H7 (cell line): ENCODE measurements at regions not wholly inside any gene's neighbourhood (a gene's known extent, or its start where the extent isn't known, plus 50 kb on each side); places are given as distances from the start of the nearest gene placed in this dataset.

Source experiments
- DNase-seq: peaks from one replicate; pipeline ENCODE4 v3.0.0; 2012
- H3K27me3 ChIP-seq: 2 replicates; pipeline ENCODE4 v1.6.0; 2011; ENCODE audit warnings: mild to moderate bottlenecking, low read length; ENCODE audit not compliant: control insufficient read depth, insufficient read depth
- H3K36me3 ChIP-seq: replicated peaks from 2 replicates; pipeline ENCODE4 v1.5.1; 2011; ENCODE audit warnings: low read length; ENCODE audit not compliant: control insufficient read depth, insufficient read depth
- H3K4me3 ChIP-seq: 2 replicates; pipeline ENCODE4 v1.5.1; 2011; ENCODE audit warnings: low read depth, mild to moderate bottlenecking, control low read depth, low read length, moderate library complexity; ENCODE audit not compliant: insufficient read depth

GRCh38 chr11:134524896-134525845 is 113.1 kb upstream of the B3GAT1 start:
- no peak for DNase-seq
- Histone ChIP-seq H3K4me3 (no peak overlapping the region), H3K36me3 (no peaks in the 10 kb centered on the region), H3K27me3 (no peaks in the 10 kb centered on the region)

GRCh38 chr11:134524201-134524600 is 112.2 kb upstream of the B3GAT1 start:
- no peak overlapping the region for H3K4me3 ChIP-seq
- no peaks in the 10 kb centered on the region for H3K27me3 ChIP-seq
- no peaks in the 10 kb centered on the region for H3K36me3 ChIP-seq
- DNase-seq, result no peak

- DNase-seq, result peak; percentile 53
- no peaks in the 10 kb centered on the region for H3K36me3 ChIP-seq
- H3K27me3 ChIP-seq, result no peaks in the 10 kb centered on the region
- H3K4me3 ChIP-seq, result no peak overlapping the region
Measured at GRCh38 chr11:134522782-134523570, 110.9 kb upstream of the B3GAT1 start.

- H3K36me3 ChIP-seq, result no peaks in the 10 kb centered on the region
- DNase-seq, result no peak
- H3K27me3 ChIP-seq, result no peaks in the 10 kb centered on the region
- H3K4me3 ChIP-seq, result no peak overlapping the region
Measured at GRCh38 chr11:134521452-134522289, 109.6 kb upstream of the B3GAT1 start.

GRCh38 chr11:134521001-134521400 is 109.0 kb upstream of the B3GAT1 start:
- Histone ChIP-seq H3K4me3 (no peak overlapping the region), H3K36me3 (no peaks in the 10 kb centered on the region), H3K27me3 (no peaks in the 10 kb centered on the region)
- DNase-seq, result no peak

- Histone ChIP-seq H3K4me3 (no peak overlapping the region), H3K27me3 (no peaks in the 10 kb centered on the region), H3K36me3 (no peaks in the 10 kb centered on the region)
- DNase-seq, result no peak
Measured at GRCh38 chr11:134519788-134520187, 107.7 kb upstream of the B3GAT1 start.

- DNase-seq, result no peak
- H3K36me3 ChIP-seq, result no peaks in the 10 kb centered on the region
- no peak overlapping the region for H3K4me3 ChIP-seq
- no peaks in the 10 kb centered on the region for H3K27me3 ChIP-seq
Measured at GRCh38 chr11:134519390-134519750, 107.3 kb upstream of the B3GAT1 start.

GRCh38 chr11:134518616-134519389 is 106.8 kb upstream of the B3GAT1 start:
- H3K4me3 ChIP-seq, result no peak overlapping the region
- no peaks in the 10 kb centered on the region for H3K27me3 ChIP-seq
- DNase-seq, result no peak
- no peaks in the 10 kb centered on the region for H3K36me3 ChIP-seq

- Histone ChIP-seq H3K27me3 (no peaks in the 10 kb centered on the region), H3K4me3 (no peak overlapping the region), H3K36me3 (no peaks in the 10 kb centered on the region)
- no peak for DNase-seq
Measured at GRCh38 chr11:134517621-134518293, 105.7 kb upstream of the B3GAT1 start.

GRCh38 chr11:134517115-134517514 is 105.1 kb upstream of the B3GAT1 start:
- Histone ChIP-seq H3K4me3 (no peak overlapping the region), H3K27me3 (no peaks in the 10 kb centered on the region), H3K36me3 (no peaks in the 10 kb centered on the region)
- DNase-seq, result no peak

- H3K27me3 ChIP-seq, result no peaks in the 10 kb centered on the region
- no peak overlapping the region for H3K4me3 ChIP-seq
- H3K36me3 ChIP-seq, result no peaks in the 10 kb centered on the region
- peak; percentile 73 for DNase-seq
Measured at GRCh38 chr11:134516529-134516928, 104.5 kb upstream of the B3GAT1 start.

- no peaks in the 10 kb centered on the region for H3K36me3 ChIP-seq
Measured at GRCh38 chr11:134515081-134515960, 103.3 kb upstream of the B3GAT1 start.

More at GRCh38 chr11:134515081-134515960, 103.3 kb upstream of the B3GAT1 start:
- H3K27me3 ChIP-seq, result no peaks in the 10 kb centered on the region
- no peak overlapping the region for H3K4me3 ChIP-seq
- peak; percentile 29 for DNase-seq
